ENCODE measurements at regions not wholly inside any gene's neighbourhood (a gene's known extent, or its start where the extent isn't known, plus 50 kb on each side); places are given as distances from the start of the nearest gene placed in this dataset.

DNA sequence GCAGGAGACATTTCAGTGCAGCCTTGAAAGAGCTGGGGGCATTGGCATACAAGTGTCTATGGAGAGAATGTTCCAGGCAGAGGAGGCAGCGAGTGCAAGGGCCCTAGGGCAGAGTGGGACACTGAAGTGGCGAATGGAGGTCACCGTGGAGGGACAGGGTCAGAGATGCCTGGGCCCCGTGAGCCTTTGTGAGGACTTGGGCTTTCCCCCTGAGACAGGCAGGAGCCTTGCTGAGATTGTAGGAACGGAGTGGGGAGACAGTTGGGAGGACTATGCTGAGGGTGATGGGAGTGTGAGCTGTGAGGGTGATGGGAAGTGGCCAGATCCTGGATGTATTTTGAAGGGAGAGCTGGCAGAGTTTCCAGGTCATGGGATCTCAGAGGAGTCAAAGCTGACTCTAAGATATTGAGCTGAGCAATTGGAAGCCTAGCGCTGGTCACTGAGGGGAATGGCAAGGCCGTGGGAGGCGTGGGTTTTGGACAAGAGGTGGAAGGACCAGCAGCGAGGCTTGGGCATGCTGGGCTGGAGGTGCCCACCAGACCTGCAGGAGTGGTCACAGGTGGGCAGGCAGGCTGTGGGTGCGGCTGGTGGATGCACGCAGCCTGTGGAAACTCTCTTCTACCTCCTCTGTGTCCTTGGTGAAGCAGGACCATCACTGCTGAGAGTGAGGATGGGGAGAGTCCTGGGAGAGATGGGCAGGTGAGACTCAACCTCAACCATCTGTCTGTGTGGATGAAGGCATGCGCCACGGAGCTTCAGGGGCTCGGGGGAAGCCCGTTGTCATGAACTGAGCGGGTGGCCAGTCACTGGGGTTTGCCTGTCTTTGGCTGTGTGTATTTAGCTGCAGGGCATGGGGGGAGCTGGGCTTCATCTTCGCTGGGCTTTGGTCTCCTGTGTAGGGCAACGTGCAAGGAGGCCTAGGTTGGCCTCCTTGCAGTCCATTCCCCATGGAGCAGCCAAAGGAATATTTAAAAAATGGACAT lies 241.2 kb upstream of the HS6ST1 start:
- H3K27ac ChIP-seq, result no peak overlapping the region
- TF ChIP-seq, protein P1, sequence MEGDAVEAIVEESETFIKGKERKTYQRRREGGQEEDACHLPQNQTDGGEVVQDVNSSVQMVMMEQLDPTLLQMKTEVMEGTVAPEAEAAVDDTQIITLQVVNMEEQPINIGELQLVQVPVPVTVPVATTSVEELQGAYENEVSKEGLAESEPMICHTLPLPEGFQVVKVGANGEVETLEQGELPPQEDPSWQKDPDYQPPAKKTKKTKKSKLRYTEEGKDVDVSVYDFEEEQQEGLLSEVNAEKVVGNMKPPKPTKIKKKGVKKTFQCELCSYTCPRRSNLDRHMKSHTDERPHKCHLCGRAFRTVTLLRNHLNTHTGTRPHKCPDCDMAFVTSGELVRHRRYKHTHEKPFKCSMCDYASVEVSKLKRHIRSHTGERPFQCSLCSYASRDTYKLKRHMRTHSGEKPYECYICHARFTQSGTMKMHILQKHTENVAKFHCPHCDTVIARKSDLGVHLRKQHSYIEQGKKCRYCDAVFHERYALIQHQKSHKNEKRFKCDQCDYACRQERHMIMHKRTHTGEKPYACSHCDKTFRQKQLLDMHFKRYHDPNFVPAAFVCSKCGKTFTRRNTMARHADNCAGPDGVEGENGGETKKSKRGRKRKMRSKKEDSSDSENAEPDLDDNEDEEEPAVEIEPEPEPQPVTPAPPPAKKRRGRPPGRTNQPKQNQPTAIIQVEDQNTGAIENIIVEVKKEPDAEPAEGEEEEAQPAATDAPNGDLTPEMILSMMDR (conservative IDR thresholded peaks at IDR 0.05), result no peak

DNA sequence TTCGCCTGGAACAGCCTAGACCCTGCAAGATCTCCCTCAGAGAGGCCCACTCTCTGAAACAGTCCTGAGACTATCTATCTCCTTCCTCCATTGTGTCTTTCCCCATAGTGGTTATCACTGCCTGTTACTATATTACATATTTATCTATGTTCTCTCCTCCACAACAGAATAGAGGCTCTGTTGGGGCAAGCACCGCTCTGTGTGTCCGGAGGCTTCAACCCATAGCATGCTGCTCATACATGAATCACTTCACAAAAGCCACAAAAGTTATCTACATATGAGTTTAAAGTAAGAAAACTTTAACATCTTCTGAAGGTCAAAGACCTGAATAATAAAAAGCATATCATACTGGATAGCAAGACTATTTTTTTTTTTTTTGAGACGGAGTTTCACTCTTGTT lies 242.1 kb upstream of the HS6ST1 start:
- TF ChIP-seq, protein P1 (conservative IDR thresholded peaks at IDR 0.05), result no peak
- no peak overlapping the region for H3K27ac ChIP-seq

DNA sequence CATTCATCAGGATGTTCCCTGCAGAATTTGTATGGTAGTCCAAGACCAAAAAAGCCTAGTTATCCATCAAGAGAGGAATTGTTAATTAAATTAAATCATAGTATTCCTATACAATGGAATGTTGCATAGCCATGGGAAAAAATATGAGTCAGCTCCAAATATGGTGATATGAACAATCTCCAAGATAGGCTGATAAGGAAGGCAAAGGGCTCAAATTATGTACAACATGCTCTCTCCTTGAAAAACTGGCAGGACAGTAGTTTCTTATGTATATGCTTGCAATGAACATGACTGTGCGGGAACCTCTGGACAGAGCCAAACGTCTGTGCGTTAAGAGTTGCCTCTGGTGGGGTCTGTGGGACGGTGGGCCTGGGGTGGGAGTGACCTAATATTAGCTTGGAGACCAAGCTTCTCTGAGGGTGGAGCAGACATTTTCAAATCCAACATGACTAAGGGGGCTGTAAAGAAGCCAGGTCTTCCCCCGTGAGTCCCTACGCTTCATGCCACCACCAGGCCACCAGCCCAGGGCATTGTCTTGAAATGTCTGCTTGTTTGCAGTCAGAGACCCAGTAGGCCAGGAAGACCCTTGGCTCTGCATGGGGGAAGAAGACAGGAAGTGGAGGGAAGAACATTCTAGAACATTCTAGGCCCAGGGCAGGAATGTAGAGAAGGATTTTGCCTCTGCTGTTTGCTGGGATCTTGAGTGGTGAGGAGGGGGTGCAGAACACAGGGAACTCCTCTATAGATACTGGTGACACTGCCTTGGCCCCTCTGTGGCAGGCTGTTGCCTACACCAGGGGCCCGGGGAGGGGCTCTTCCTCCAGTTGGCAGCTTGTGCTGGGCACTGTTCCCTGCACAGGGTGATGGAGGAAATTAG lies 244.0 kb upstream of the HS6ST1 start:
- TF ChIP-seq, protein P1 (conservative IDR thresholded peaks at IDR 0.05), result no peak
- no peak overlapping the region for H3K27ac ChIP-seq

DNA sequence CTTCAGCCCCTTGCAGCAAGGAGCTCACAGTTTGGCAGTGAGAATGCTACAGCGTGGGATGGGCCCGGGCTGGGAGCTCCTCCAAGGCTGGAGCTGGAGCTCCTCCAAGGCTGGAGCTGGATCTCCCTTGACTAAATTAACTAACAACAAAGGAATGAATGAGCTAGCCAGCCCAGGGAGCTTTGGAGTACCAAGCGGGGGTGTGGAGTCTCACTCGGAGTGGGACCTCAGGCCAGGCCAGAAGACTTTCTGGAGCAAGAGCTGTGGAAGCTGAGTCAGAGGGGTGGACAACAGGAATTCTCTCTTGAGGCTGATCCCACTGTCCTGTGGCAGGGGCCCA lies 244.7 kb upstream of the HS6ST1 start:
- TF ChIP-seq, protein P1 (conservative IDR thresholded peaks at IDR 0.05), result no peak
- H3K27ac ChIP-seq, result no peak overlapping the region

DNA sequence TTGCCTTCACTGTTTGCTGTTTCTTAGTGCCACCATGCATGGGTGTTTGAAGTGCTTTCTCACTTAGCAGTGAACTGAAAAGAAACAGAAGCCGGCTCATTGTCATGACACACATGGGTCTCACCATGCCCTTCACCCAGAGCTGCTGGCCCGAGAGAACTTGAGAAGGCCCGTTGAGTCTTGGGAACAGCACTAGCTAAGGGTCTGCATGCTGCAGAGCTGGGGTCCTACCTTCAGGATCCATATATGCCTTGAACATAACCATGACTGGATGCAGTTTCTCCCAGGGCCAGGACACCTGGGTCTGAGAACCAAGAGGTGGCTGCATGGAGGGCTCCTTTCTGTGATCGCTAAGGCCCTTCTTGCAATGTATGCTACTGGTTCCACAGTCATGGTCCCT lies 245.5 kb upstream of the HS6ST1 start:
- TF ChIP-seq, protein P1 (conservative IDR thresholded peaks at IDR 0.05), result no peak
- no peak overlapping the region for H3K27ac ChIP-seq

DNA sequence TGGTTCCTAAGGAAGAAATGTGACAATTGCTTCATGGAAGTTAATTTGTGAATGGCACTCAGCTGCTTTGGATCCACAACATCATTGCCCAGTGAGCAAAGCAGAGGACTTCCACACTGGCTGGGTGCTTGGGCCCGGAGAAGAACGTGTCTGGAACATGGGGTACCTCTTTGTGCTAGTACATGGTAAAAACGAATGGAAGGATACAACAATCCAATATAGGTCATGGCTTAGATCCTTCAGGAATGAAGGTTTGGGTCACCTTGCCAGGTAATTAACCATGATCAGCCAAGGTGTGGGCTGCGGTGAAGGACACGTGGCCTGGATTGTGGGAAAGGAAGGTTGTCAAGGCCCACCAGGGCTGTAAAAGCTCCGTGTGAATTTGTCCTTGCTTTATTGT lies 245.9 kb upstream of the HS6ST1 start:
- no peak overlapping the region for H3K27ac ChIP-seq
- TF ChIP-seq, protein P1 (conservative IDR thresholded peaks at IDR 0.05), result no peak

DNA sequence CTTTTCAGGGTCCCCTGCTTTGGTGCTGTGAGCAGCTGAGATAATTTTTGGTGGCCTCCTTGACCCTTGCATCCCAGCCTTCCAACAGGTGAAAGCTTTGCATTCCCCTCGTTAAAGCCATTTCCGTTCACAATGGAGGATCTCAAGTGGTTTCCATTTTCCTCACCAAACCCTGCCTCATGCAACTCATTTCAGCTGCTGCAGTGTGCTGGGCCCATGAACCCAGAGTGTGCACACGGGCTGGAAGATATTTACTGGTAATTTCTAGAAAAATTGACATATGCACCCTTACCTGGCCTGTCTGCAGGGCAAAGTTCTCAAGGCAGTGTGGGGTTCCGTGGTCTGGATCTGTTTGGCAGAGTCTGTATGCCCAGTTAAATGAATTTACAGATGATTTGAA lies 246.8 kb upstream of the HS6ST1 start:
- TF ChIP-seq, protein P1 (conservative IDR thresholded peaks at IDR 0.05), result no peak
- H3K27ac ChIP-seq, result no peak overlapping the region

Data from VCaP (cell line).